GM12874 (cell line): ENCODE measurements at regions not wholly inside any gene's neighbourhood (a gene's known extent, or its start where the extent isn't known, plus 50 kb on each side); places are given as distances from the start of the nearest gene placed in this dataset.

Experiments used
- CTCF ChIP-seq: IDR thresholded peaks from 2 replicates; pipeline ENCODE4 v1.5.1; 2011; ENCODE audit warnings: low read depth, mild to moderate bottlenecking, control low read depth, low read length, moderate library complexity; ENCODE audit not compliant: insufficient read depth

DNA sequence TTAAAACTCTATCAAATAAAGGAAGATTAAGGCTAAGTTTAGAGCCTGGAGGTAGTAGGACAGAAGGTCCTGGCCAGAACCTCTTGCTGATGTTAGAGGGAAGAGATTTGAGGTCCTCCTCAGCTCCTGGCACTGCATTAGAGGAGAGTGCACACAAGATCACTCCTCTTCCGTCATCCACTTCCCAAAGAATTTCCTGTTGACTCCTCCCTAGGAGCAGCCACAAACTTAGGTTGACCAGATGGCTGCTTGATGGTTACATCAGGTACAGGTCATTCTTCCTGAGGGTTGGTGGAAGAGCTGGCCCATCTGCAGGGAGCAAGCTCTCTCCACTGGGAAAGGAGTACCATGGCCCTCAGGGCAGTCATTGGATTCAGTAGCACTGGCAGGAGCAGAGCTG is 93.9 kb upstream of the IL33 start:
- TF ChIP-seq CTCF: no peak

GRCh38 chr9:6114424-6114823 is 99.0 kb upstream of the RANBP6 start:
- no peak for TF ChIP-seq CTCF

DNA sequence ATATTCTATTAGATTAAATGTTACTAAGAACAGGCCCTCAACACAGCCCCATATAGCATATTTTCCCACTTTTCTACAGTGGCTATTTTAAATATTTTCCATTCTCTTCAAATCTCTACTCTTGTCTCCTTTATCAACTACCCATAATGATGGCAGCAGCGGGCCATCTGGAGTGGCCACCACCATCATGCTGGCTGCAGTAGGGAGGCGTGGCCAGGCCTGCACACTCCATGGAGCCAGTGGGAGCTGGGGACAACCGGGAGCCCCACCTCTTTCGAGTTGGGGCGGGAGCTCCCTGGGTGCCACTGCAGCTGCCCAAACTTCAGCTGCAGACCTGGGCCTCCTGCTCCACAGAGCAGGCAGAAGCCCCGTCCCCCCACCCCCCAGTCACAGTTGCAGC is 98.4 kb upstream of the RANBP6 start:
- TF ChIP-seq CTCF: no peak

DNA sequence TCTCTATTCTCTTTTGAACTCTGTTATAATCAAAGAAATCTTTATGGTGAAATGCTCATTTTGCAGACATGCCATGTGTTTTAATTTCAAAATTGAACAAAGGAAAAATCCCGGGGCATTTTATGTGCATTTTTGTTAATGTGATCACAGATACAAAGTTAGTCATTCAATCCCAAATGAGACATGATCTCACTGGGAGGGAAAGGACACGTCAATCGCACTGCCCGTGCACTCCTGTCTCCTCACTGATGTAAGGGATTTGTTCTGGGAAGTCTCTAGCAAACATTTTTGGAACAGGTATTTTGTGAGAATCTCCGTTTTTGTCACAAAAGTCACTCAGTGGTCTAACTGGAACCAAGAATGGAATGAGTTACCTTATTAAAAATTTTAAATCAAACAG is 97.9 kb upstream of the RANBP6 start:
- TF ChIP-seq CTCF: no peak

DNA sequence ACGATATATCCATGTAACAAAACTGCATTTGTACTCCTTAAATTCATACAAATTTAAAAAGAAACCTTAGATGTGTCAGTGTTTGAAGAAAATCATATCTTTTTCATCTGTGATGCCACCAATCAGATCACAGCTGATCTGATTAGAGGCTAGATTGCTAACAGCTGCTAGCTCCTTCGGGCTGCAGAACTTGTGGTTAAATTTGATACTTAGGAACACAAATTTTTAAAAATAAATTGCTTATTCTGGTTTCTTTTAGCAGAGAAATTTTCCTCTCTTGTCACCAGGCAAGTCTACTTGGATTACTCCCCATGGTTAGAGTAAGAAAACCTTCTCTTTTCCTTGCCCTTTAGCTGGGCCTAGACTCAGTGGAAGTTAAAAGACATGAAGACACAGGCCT is 94.6 kb upstream of the RANBP6 start:
- no peak for TF ChIP-seq CTCF

DNA sequence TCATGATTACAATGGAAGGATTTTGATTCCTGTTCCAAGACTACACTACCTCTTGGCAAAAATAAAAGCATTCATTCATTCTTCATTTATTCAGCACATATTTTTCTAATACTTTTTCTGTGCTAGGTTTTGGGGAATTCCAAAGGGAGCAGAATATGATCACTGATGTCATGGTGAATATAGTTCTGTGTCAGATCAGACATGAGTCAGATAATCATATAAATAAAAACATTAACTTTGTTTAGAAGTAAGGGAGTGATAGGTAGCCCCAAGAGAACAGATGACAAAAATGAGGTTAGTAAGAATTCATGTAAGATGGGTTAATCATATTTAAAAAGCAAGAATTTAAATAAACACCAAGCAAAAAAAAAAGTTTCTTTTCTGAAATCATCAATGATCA is 94.1 kb upstream of the RANBP6 start:
- no peak for TF ChIP-seq CTCF

DNA sequence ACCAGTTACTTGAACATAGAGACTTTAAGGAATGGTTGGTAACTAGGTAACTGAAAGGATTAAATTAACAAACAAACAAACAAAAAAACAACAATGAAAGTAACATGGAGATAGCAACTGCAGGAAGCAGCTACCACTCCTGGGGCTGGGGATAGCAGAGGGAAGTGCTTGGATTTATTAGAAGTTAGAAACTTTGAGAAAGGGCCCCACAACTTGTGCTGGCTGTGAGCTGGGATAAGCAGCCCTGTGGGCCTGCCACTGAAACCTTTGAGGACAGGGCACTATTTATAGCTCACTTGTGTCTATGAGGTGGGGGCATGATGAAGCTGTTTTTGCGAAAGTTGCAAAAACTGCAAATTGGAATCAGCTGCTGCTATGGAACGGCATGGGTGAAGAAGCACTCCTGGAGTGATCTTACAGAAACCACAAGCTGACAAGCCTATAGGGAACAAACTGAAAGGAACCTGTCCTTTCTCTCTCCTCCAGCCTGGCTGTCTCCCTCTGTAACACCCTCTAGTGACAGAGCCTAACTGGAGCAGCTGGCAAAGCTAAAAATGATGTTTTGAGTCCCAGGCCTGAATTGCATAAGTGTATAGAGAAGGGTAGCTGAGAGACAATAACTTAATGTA is 91.4 kb upstream of the RANBP6 start:
- TF ChIP-seq CTCF: peak; percentile 28; the same call in 1 of the 2 replicates
